HFF-Myc (cell line): ENCODE measurements at regions not wholly inside any gene's neighbourhood (a gene's known extent, or its start where the extent isn't known, plus 50 kb on each side); places are given as distances from the start of the nearest gene placed in this dataset.

Source experiments
- DNase-seq: peaks from one replicate; pipeline ENCODE4 v3.0.0-alpha.2; 2011; ENCODE audit warnings: low read depth; ENCODE audit errors: extremely low read depth
- H3K4me3 ChIP-seq: replicated peaks from 2 replicates; pipeline ENCODE4 v1.5.1; 2011; ENCODE audit warnings: low read depth, mild to moderate bottlenecking, control low read depth, low read length
- TF ChIP-seq, protein P1 (sequence below): IDR thresholded peaks from 2 replicates; pipeline ENCODE4 v1.5.1; 2012; ENCODE audit warnings: mild to moderate bottlenecking, low read depth, low read length, control low read depth; ENCODE audit errors: missing control alignments

DNA sequence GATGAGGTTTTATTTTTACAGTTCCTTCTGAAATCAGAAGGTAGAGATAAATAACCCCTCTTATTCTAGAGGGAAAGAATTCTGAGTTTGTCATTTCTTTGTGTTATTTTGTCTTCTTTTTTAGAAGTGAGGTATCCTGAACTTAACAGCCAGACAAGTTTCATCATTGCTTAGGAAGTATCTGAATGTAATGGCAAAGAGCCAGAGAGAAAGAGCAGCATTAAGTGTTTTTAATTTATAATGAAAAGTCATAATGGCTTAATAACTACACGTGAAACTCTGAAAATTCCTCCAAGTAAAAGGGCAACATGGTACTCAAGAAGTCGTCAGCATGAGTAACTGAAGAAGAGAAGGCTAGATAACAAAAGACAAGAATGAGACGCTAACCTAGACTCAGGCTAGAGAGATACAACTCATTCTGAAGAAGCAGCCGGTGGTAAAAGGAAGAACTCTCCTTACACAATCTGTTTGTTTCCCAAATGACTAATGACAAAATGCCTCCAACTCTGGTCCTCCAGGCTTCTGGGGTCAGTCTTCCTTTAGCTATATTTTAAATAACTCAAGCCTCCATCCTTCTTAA lies 116.2 kb upstream of the NECTIN3 start:
- H3K4me3 ChIP-seq: no peak overlapping the region
- DNase-seq: no peak
- TF ChIP-seq, protein P1, sequence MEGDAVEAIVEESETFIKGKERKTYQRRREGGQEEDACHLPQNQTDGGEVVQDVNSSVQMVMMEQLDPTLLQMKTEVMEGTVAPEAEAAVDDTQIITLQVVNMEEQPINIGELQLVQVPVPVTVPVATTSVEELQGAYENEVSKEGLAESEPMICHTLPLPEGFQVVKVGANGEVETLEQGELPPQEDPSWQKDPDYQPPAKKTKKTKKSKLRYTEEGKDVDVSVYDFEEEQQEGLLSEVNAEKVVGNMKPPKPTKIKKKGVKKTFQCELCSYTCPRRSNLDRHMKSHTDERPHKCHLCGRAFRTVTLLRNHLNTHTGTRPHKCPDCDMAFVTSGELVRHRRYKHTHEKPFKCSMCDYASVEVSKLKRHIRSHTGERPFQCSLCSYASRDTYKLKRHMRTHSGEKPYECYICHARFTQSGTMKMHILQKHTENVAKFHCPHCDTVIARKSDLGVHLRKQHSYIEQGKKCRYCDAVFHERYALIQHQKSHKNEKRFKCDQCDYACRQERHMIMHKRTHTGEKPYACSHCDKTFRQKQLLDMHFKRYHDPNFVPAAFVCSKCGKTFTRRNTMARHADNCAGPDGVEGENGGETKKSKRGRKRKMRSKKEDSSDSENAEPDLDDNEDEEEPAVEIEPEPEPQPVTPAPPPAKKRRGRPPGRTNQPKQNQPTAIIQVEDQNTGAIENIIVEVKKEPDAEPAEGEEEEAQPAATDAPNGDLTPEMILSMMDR: no peak

DNA sequence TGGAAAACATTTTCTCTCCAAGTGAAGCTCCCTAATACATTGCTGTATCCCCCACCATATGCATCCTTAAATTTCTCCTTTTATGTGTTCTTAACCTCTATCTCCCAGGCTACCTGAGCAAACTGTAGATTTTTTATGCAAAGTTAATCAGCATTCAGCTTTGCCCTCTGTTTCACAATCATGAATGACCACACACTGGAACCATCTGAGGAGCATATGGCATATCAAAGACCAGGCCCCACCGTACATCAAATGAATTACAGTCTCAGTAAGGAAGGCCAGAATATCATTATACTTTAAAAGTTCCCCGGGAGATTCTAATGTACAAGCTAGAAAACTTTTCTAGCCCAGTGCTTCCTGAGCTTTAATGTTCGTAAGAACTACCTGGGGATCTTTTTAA lies 115.5 kb upstream of the NECTIN3 start:
- TF ChIP-seq, protein P1: no peak
- no peak for DNase-seq
- H3K4me3 ChIP-seq: no peak overlapping the region

DNA sequence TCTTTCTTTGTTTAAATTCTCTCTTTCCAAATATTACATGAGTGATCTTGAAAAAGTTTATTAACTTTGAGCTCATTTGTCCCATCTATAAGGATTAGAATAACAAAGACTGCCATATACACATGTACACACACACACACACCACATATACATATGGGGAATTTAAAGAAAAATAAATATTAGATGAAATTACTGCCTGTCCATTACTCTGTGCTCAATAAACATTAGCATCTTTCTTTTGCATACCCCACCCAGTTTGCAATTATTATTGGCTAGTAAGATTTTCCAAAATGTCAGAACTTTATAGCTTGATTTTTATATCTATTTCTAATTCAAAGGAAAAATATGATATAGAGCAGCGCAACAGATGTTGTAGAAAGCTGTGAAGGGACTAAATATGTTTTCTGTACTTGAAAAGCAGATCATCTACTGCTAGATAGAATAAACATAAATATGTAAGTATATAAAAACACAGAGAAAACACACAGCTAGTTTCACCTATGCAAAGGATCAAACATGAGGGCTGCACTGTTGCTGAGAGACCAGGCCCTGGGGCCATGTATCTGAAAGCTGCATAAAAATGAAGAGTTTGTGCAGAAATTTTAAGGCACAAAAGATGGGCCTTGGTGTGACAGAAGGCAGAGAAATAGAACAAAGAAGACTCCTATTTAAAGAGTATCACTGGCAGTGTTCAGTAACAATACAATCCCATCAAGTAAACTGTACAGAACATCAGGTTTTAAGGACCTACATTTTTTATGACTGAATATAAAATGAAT lies 114.2 kb upstream of the NECTIN3 start:
- H3K4me3 ChIP-seq: no peak overlapping the region
- TF ChIP-seq, protein P1: no peak
- DNase-seq: no peak

DNA sequence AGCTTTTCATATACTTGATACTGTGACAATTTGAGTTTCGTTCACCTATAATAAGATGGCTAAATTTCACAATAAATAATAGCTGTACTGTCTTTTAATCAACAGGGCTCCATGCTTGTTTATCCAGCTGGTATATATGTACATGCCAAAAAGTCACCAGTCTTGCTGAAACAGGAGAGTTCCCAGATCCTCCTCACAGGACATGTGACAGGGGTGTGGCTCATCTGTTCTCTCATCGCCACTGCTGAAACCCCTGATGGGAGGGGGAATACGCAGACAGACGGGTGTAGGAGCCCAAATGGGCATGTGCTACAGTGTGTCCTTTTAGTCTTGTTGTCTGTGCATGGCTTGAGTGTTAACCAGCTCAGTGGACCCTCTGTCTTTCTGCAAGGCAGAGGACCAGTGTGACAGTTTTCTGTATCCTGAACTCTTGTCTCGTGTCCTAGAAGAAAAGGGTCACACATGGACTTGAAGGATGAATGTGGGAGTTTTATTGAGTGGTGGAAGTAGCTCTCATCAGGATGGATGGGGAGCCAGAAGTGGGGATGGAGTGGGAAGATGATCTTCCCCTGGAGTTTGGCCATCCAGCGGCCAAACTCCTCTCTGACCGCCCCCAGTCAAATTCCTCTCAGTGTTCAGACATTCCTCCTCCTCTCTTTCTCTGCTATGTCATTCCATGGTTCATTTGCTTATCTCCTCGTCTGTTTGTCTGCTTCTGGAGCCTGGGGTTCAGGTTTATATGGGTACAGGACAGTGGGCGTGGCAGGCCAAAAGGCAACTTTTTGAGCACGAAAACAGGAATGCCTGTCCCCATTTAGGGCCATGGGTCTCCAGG lies 113.1 kb upstream of the NECTIN3 start:
- no peak for DNase-seq
- TF ChIP-seq, protein P1: no peak
- H3K4me3 ChIP-seq: no peak overlapping the region

DNA sequence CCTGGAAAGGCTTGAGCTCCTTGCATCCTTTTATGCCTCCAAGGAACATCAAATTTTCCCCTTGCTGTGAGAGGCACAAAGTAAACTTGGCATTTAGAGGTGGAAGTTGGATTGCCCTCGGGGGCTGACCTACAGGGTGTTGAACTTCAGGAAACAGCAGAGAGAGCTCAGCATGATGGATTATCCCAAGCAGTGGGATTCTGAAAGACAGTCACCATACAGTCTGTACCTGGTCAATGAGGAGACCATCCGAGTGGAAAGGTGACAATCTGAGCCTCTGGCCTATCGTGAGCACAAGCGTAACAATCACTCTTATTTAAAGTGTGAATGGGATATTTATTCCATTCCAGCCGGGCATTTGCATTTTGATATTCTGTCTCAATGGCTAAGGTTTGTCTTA lies 105.6 kb upstream of the NECTIN3 start:
- no peak for DNase-seq
- no peak overlapping the region for H3K4me3 ChIP-seq
- TF ChIP-seq, protein P1: no peak

DNA sequence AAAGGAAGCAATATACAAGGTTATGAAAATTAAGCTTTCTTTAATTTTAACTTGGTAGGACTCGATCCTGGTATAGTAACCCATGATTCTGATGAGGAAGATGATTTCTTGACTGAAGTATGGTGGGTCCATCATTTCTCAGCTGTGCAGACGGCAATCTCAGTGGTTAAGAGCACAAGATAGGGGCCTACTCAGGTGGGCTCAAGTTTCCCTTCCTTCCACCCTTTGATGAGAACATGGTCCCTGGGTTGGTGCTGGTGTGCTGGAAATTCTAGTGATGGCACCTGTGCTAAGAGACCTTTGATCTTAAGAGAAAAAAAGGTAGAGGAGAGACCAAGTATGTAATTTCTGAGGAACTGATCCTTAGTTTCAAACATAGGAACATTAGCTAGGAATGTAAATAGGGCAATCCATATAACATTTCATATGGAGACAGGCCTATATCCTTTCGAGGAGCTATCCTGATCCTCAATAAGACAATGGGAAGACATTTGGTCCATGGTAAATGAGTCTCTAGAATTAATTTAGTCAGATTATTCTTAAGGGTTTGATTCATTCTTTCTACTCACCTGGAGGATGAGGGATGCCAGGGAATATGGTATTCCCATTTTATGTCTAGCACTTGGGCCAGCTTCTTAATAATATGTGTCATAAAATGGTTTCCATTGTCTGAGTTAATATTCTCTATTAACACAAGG lies 104.5 kb upstream of the NECTIN3 start:
- TF ChIP-seq, protein P1: no peak

More for the DNA sequence above, 104.5 kb upstream of the NECTIN3 start:
- H3K4me3 ChIP-seq: no peak overlapping the region
- DNase-seq: no peak
